SK-N-SH (cell line): ENCODE measurements at regions not wholly inside any gene's neighbourhood (a gene's known extent, or its start where the extent isn't known, plus 50 kb on each side); places are given as distances from the start of the nearest gene placed in this dataset.

ENCODE experiments used
- CTCF ChIA-PET: fragments of 300-600, 350-600 bp; formaldehyde crosslinking; extraction: SDS; loops from one replicate; lab custom pipeline; 2021; lab: Yijun Ruan, JAX
- POLR2A ChIA-PET: fragments of 350-600 bp; sonication (Branson Sonifier 250); formaldehyde crosslinking; extraction: SDS; loops from one replicate; lab custom pipeline; 2020; ENCODE audit warnings: antibody characterized with exemption, inconsistent platforms; lab: Yijun Ruan, JAX
- DNase-seq: peaks from one replicate; pipeline ENCODE4 v3.0.0; 2012
- H2AFZ ChIP-seq: fragments of 200-600 bp; sonication (generic); 2 replicates; pipeline ENCODE4 v1.8.1; 2016; ENCODE audit warnings: antibody characterized with exemption, mild to moderate bottlenecking, low read depth
- H3F3A ChIP-seq: fragments of 200-600 bp; sonication (generic); replicated peaks from 2 replicates; pipeline ENCODE3; 2016; ENCODE audit warnings: antibody characterized with exemption, mild to moderate bottlenecking; ENCODE audit not compliant: insufficient read depth
- H3K27ac ChIP-seq, 2 experiments: fragments of 200-500 bp in 1 of 2; fragments of 200-600 bp in 1 of 2; sonication (Bioruptor generic) in 1 of 2; sonication (generic), shearing (Covaris generic) in 1 of 2; 2 replicates each; pipeline versions ENCODE4 v1.5.1 to v1.6.1; 2014 to 2016; ENCODE audit warnings: low read depth in 2 of 2, inconsistent platforms in 1 of 2, low read length in 1 of 2, mild to moderate bottlenecking in 1 of 2, mixed read lengths in 1 of 2
- H3K27me3 ChIP-seq: fragments of 200-600 bp; sonication (generic), shearing (Covaris generic); 2 replicates; pipeline ENCODE4 v1.6.1; 2016; ENCODE audit warnings: mixed run types; ENCODE audit not compliant: insufficient read depth
- H3K36me3 ChIP-seq, 2 experiments: fragments of 200-500 bp in 1 of 2; fragments of 200-600 bp in 1 of 2; sonication (Bioruptor generic) in 1 of 2; sonication (generic) in 1 of 2; replicated peaks in 1 of 2; 2 replicates each; pipeline versions ENCODE3 to v1.5.1; 2014 to 2016; ENCODE audit warnings: low read length in 1 of 2, mild to moderate bottlenecking in 1 of 2; ENCODE audit not compliant: insufficient read depth in 2 of 2, control insufficient read depth in 1 of 2
- H3K4me1 ChIP-seq, 2 experiments: fragments of 200-500 bp in 1 of 2; fragments of 200-600 bp in 1 of 2; sonication (Bioruptor generic) in 1 of 2; sonication (generic), shearing (Covaris generic) in 1 of 2; 2 replicates each; pipeline versions ENCODE4 v1.5.1 to v1.6.1; 2014 to 2016; ENCODE audit warnings: low read depth in 1 of 2, low read length in 1 of 2, mixed run types in 1 of 2; ENCODE audit not compliant: insufficient read depth in 2 of 2, control insufficient read depth in 1 of 2
- H3K4me2 ChIP-seq: fragments of 200-600 bp; sonication (generic), shearing (Covaris generic); 2 replicates; pipeline ENCODE4 v1.6.1; 2017; ENCODE audit warnings: mixed run types
- H3K4me3 ChIP-seq, 2 experiments: fragments of 200-500 bp in 1 of 2; fragments of 200-600 bp in 1 of 2; sonication (Bioruptor generic) in 1 of 2; sonication (generic), shearing (Covaris generic) in 1 of 2; 2 replicates each; pipeline versions ENCODE4 v1.5.1 to v1.8.1; 2014 to 2016; ENCODE audit warnings: low read depth in 2 of 2, inconsistent platforms in 1 of 2, low read length in 1 of 2, mild to moderate bottlenecking in 1 of 2, mixed read lengths in 1 of 2, moderate library complexity in 1 of 2
- H3K79me2 ChIP-seq: fragments of 200-600 bp; sonication (generic); 2 replicates; pipeline ENCODE4 v1.8.1; 2017; ENCODE audit warnings: mild to moderate bottlenecking; ENCODE audit not compliant: insufficient read depth
- H3K9ac ChIP-seq: fragments of 200-600 bp; sonication (generic); 2 replicates; pipeline ENCODE4 v1.6.1; 2017; ENCODE audit warnings: mixed run types
- H3K9me2 ChIP-seq: fragments of 200-600 bp; sonication (generic); 2 replicates; pipeline ENCODE4 v1.6.1; 2017; ENCODE audit warnings: mixed run types
- H3K9me3 ChIP-seq: fragments of 200-600 bp; sonication (generic); 2 replicates; pipeline ENCODE4 v1.6.1; 2017; ENCODE audit warnings: mixed run types, mild to moderate bottlenecking, moderate library complexity
- H4K20me1 ChIP-seq: fragments of 200-600 bp; sonication (generic); 2 replicates; pipeline ENCODE4 v1.6.1; 2017; ENCODE audit warnings: mild to moderate bottlenecking, mixed run types; ENCODE audit not compliant: insufficient read depth
- CHD2 ChIP-seq: fragments of 150-350 bp; IDR thresholded peaks from 2 replicates; pipeline ENCODE4 v1.6.1; 2018; ENCODE audit warnings: low read length; ENCODE audit not compliant: partially characterized antibody
- CTCF ChIP-seq: fragments of 200-600 bp; sonication (generic); IDR thresholded peaks from 2 replicates; pipeline ENCODE4 v1.6.1; 2017; ENCODE audit warnings: antibody characterized with exemption, mild to moderate bottlenecking, moderate library complexity
- EP300 ChIP-seq, 2 experiments: IDR thresholded peaks; 2 replicates each; pipeline versions ENCODE4 v1.4.0 to v1.6.1; 2012; ENCODE audit warnings: borderline replicate concordance in 1 of 2, low read depth in 1 of 2, low read length in 1 of 2
- FOSL2 ChIP-seq: IDR thresholded peaks from 2 replicates; pipeline ENCODE4 v1.4.0; 2012; ENCODE audit warnings: low read depth, mild to moderate bottlenecking, moderate library complexity, borderline replicate concordance
- FOXM1 ChIP-seq: IDR thresholded peaks from 2 replicates; pipeline ENCODE4 v1.4.0; 2012; ENCODE audit warnings: low read depth, mild to moderate bottlenecking
- MEF2A ChIP-seq: IDR thresholded peaks from 2 replicates; pipeline ENCODE4 v1.4.0; 2012; ENCODE audit warnings: low read depth, borderline replicate concordance
- MXI1 ChIP-seq: IDR thresholded peaks from 2 replicates; pipeline ENCODE4 v1.6.1; 2012; ENCODE audit warnings: mild to moderate bottlenecking, low read depth, low read length, improper control_type of control experiment
- NFIC ChIP-seq: IDR thresholded peaks from 2 replicates; pipeline ENCODE4 v1.4.0; 2012; ENCODE audit warnings: borderline replicate concordance
- SIN3A ChIP-seq: IDR thresholded peaks from 2 replicates; pipeline ENCODE4 v1.6.1; 2012; ENCODE audit warnings: low read depth, mild to moderate bottlenecking, low read length, moderate library complexity, borderline replicate concordance
- TCF12 ChIP-seq: IDR thresholded peaks from 2 replicates; pipeline ENCODE4 v1.4.0; 2012
- TEAD4 ChIP-seq: IDR thresholded peaks from 2 replicates; pipeline ENCODE4 v1.4.0; 2012; ENCODE audit warnings: mild to moderate bottlenecking, borderline replicate concordance; ENCODE audit not compliant: insufficient read depth
- USF2 ChIP-seq: fragments of 150-350 bp; IDR thresholded peaks from 2 replicates; pipeline ENCODE4 v1.6.1; 2017; ENCODE audit warnings: antibody characterized with exemption, low read length, low read depth, borderline replicate concordance
- WGBS: methylation state at CpG from one replicate; pipeline ENCODE4 v1.1.6; 2017; ENCODE audit warnings: low lambda C conversion rate; 5-methylcytosine and 5-hydroxymethylcytosine counted together

GRCh38 chr2:23203383-23203782, 181.6 kb upstream of the KLHL29 start:
- Histone ChIP-seq H3K9ac (no peak overlapping the region), H4K20me1 (no peaks in the 10 kb centered on the region), H3K27me3 (no peaks in the 10 kb centered on the region), H3K79me2 (no peaks in the 10 kb centered on the region), H3K9me2 (no peaks in the 10 kb centered on the region), H3K27ac (no peak overlapping the region), H3F3A (no peaks in the 10 kb centered on the region), H3K9me3 (no peaks in the 10 kb centered on the region), H3K36me3 (no peaks in the 10 kb centered on the region), H3K4me1 (no peaks in the 10 kb centered on the region; a peak in 1 of 4 replicates), H2AFZ (no peak overlapping the region), H3K4me2 (no peak overlapping the region), H3K4me3 (no peak overlapping the region)
- CTCF ChIA-PET = interaction anchor here (0.7 kb wide), 1 partner anchor 9 kb away, joined by 4 read pairs; no protein-coding TSS in a partner anchor
- no peak for DNase-seq
- TF ChIP-seq NFIC (no peak), CHD2 (no peak), EP300 (IDR thresholded peaks at IDR 0.05; ENCODE audit: borderline replicate concordance in 1 of 2, low read depth in 1 of 2, low read length in 1 of 2) (no peak), CTCF (no peak), MEF2A (no peak), FOXM1 (no peak), FOSL2 (no peak), TEAD4 (no peak), TCF12 (no peak)
- POLR2A ChIA-PET = no interaction called here

- H3K79me2 ChIP-seq = no peaks in the 10 kb centered on the region
- no peaks in the 10 kb centered on the region for H3F3A ChIP-seq
- no peak overlapping the region for H3K4me3 ChIP-seq
- no peaks in the 10 kb centered on the region for H3K9me2 ChIP-seq
- no peaks in the 10 kb centered on the region; a peak in 1 of 4 replicates for H3K4me1 ChIP-seq
- no peaks in the 10 kb centered on the region for H3K9me3 ChIP-seq
- no peaks in the 10 kb centered on the region for H3K36me3 ChIP-seq
- H3K27ac ChIP-seq = no peak overlapping the region
- no peaks in the 10 kb centered on the region for H3K27me3 ChIP-seq
- CTCF ChIA-PET = no interaction called here
- no peak for TF ChIP-seq SIN3A
- TF ChIP-seq USF2 = no peak
- peak; percentile 58; the same call in 1 of the 2 replicates for TF ChIP-seq MXI1
- no peak overlapping the region for H3K9ac ChIP-seq
- WGBS = 10% methylated on average over 1 of the region's 1 CpG
- no peaks in the 10 kb centered on the region for H4K20me1 ChIP-seq
- H3K4me2 ChIP-seq = no peak overlapping the region
- no peak overlapping the region for H2AFZ ChIP-seq
- POLR2A ChIA-PET = no interaction called here
- DNase-seq = no peak
These were observed 180.2 kb upstream of the KLHL29 start for GRCh38 chr2:23204685-23205242.
